ENCODE measurements at regions not wholly inside any gene's neighbourhood (a gene's known extent, or its start where the extent isn't known, plus 50 kb on each side); places are given as distances from the start of the nearest gene placed in this dataset.

GRCh38 chr13:68696907-68697306, 1410.7 kb upstream of the ATXN8OS start:
- TF ChIP-seq POLR2A (IDR thresholded peaks at IDR 0.05) (no peak), CTCF (IDR thresholded peaks at IDR 0.05) (no peak)
